HepG2 (cell line): ENCODE measurements at regions not wholly inside any gene's neighbourhood (a gene's known extent, or its start where the extent isn't known, plus 50 kb on each side); places are given as distances from the start of the nearest gene placed in this dataset.

Source experiments
- ATAC-seq: fragments of 200-7000 bp; cut with Tn5 transposase; 3 replicates; pipeline ENCODE4 v1.9.1; 2020; ENCODE audit warnings: mild to moderate bottlenecking, moderate library complexity
- BruUV-seq: library from RNA; stranded (reverse); fragments of 400-500 nt; replicated peaks from 2 replicates; lab custom pipeline; 2021; lab: Mats Ljungman, UMichigan
- CTCF ChIA-PET: fragments of 300-600 bp; formaldehyde crosslinking; extraction: SDS; loops from one replicate; lab custom pipeline; 2021; ENCODE audit warnings: low total read pairs, inconsistent platforms, low intra/inter-chr PET ratio; lab: Yijun Ruan, JAX
- POLR2A ChIA-PET: fragments of 350-600 bp; sonication (Branson Sonifier 250); formaldehyde crosslinking; loops from one replicate; lab custom pipeline; 2020; ENCODE audit warnings: antibody characterized with exemption, inconsistent platforms; lab: Yijun Ruan, JAX
- DNase-seq: peaks from one replicate; pipeline ENCODE4 v3.0.0-alpha.2; 2015; ENCODE audit warnings: low spot score
- FAIRE-seq: peaks from 3 replicates; lab custom pipeline; 2011; peaks lifted over from hg19 to GRCh38; lab: Jason Lieb, UNC
- H2AFZ ChIP-seq: one replicate; pipeline ENCODE4 v1.6.1; 2011; ENCODE audit warnings: low read length, inconsistent platforms
- H3K27ac ChIP-seq: fragments of 300-600 bp; 3 replicates; pipeline ENCODE4 v1.8.0; 2011; ENCODE audit warnings: mixed run types, mild to moderate bottlenecking, mixed read lengths, low read length, inconsistent platforms; ENCODE audit not compliant: insufficient read depth; ENCODE audit errors: extremely low read length
- H3K27me3 ChIP-seq, 2 experiments: fragments of 200-600 bp in 1 of 2; 2 replicates in 1 of 2; 3 replicates in 1 of 2; pipeline versions ENCODE4 v1.6.0 to v1.8.0; 2011; ENCODE audit warnings: low read length in 2 of 2, mild to moderate bottlenecking in 2 of 2, moderate library complexity in 2 of 2, inconsistent platforms in 1 of 2; ENCODE audit not compliant: insufficient read depth in 2 of 2, control insufficient read depth in 1 of 2
- H3K36me3 ChIP-seq, 2 experiments: fragments of 200-600 bp in 1 of 2; replicated peaks in 1 of 2; 2 replicates in 1 of 2; 3 replicates in 1 of 2; pipeline versions ENCODE4 v1.5.1 to v1.8.0; 2011; ENCODE audit warnings: low read length in 2 of 2, inconsistent platforms in 1 of 2; ENCODE audit not compliant: insufficient read depth in 2 of 2, control insufficient read depth in 1 of 2
- H3K4me1 ChIP-seq: 2 replicates; pipeline ENCODE4 v1.5.1; 2012; ENCODE audit warnings: low read length, inconsistent platforms; ENCODE audit not compliant: insufficient read depth
- H3K4me2 ChIP-seq: 2 replicates; pipeline ENCODE4 v1.6.0; 2011; ENCODE audit warnings: low read depth, low read length, inconsistent platforms
- H3K4me3 ChIP-seq, 3 experiments: fragments of 200-600 bp in 1 of 3; sonication (generic), shearing (Covaris generic) in 1 of 3; replicated peaks in 1 of 3; 2 replicates each; pipeline ENCODE4 v1.5.1; 2011 to 2016; ENCODE audit warnings: low read length in 3 of 3, inconsistent platforms in 2 of 3, low read depth in 2 of 3, mild to moderate bottlenecking in 2 of 3, control low read depth in 1 of 3, mixed read lengths in 1 of 3; ENCODE audit not compliant: insufficient read depth in 1 of 3
- H3K79me2 ChIP-seq: one replicate; pipeline ENCODE4 v1.6.1; 2011; ENCODE audit warnings: low read length, inconsistent platforms; ENCODE audit not compliant: insufficient read depth
- H3K9ac ChIP-seq: 2 replicates; pipeline ENCODE4 v1.6.0; 2011; ENCODE audit warnings: mild to moderate bottlenecking, low read depth, low read length, inconsistent platforms; ENCODE audit not compliant: insufficient read depth
- H3K9me3 ChIP-seq: 2 replicates; pipeline ENCODE4 v1.5.1; 2012; ENCODE audit warnings: mild to moderate bottlenecking, low read length
- H4K20me1 ChIP-seq: 2 replicates; pipeline ENCODE4 v1.6.0; 2011; ENCODE audit warnings: inconsistent platforms, mild to moderate bottlenecking, low read length, moderate library complexity; ENCODE audit not compliant: insufficient read depth
- CAMTA2 ChIP-seq: sonication (generic); formaldehyde crosslinking; IDR thresholded peaks from 2 replicates; pipeline ENCODE4 v1.4.0; 2020; ENCODE audit warnings: mild to moderate bottlenecking, missing genetic modification reagents, borderline replicate concordance
- JARID2 ChIP-seq: sonication (generic); formaldehyde crosslinking; IDR thresholded peaks from 2 replicates; pipeline ENCODE4 v1.8.1; 2023; ENCODE audit warnings: missing genetic modification reagents, inconsistent platforms; ENCODE audit not compliant: insufficient replicate concordance
- NCOR1 ChIP-seq: fragments of 200-600 bp; sonication (generic); IDR thresholded peaks from 2 replicates; pipeline ENCODE4 v1.7.0; 2017; ENCODE audit warnings: antibody characterized with exemption, low read length, borderline replicate concordance
- RCOR2 ChIP-seq: IDR thresholded peaks from 2 replicates; pipeline ENCODE4 v1.6.1; 2016; ENCODE audit warnings: missing biosample characterization, missing genetic modification reagents
- SMAD9 ChIP-seq: sonication (generic); formaldehyde crosslinking; IDR thresholded peaks from 2 replicates; pipeline ENCODE4 v1.5.1; 2020; ENCODE audit warnings: mild to moderate bottlenecking, missing genetic modification reagents
- SNRNP70 ChIP-seq: fragments of 200-400 bp; formaldehyde crosslinking; IDR thresholded peaks from 2 replicates; pipeline ENCODE4 v1.6.1; 2017; ENCODE audit warnings: mild to moderate bottlenecking, low read depth, low read length, moderate library complexity
- ZNF550 ChIP-seq: sonication (generic); formaldehyde crosslinking; IDR thresholded peaks from 2 replicates; pipeline ENCODE4 v1.4.0; 2020; ENCODE audit warnings: mild to moderate bottlenecking, missing genetic modification reagents, borderline replicate concordance
- WGBS: methylation state at CpG from one replicate; pipeline ENCODE4 v1.1.6; 2017; ENCODE audit warnings: low lambda C conversion rate; 5-methylcytosine and 5-hydroxymethylcytosine counted together
- in situ Hi-C: cut with HindIII; loops from 2 replicates; pipeline ENCODE4 v1.10.0; 2017; ENCODE audit warnings: low pct_unique_long_range_greater_than_20kb; ENCODE audit not compliant: extremely low pct_ligation_motif_present
- intact Hi-C: fragments of 100-400 bp; cut with micrococcal nuclease; formaldehyde crosslinking; loops from one replicate; pipeline ENCODE4 v1.10.0; 2022; ENCODE audit not compliant: unreplicated experiment
- TF ChIP-seq, protein P1 (sequence below): sonication (generic); formaldehyde crosslinking; IDR thresholded peaks from 2 replicates; pipeline ENCODE4 v1.4.0; 2020; ENCODE audit warnings: mild to moderate bottlenecking, missing genetic modification reagents

DNA sequence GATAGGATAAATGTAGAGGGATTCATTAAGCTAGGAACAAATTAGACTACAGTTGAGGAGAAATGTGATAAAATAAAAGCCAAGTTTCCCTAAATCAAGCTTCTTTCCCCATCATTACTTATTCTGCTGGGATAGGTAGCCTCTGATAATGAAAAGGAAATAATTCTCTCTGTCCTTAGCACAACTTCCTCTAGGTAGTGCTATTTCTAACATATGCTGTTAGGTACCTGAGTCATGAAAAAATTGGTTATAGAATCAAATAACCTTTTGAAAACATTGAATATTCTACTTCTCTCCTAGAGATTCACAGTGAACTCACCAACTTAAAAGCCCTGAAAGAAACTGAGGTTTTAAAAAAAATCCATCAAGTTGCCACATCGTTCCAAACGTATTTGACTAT, 1793.1 kb downstream of the EFNA5 start:
- Histone ChIP-seq H2AFZ (no peak overlapping the region), H3K4me1 (no peaks in the 10 kb centered on the region), H3K79me2 (no peaks in the 10 kb centered on the region), H3K9ac (no peak overlapping the region), H3K4me2 (no peak overlapping the region), H3K27me3 (no peaks in the 10 kb centered on the region), H4K20me1 (no peaks in the 10 kb centered on the region), H3K36me3 (no peaks in the 10 kb centered on the region), H3K9me3 (no peaks in the 10 kb centered on the region), H3K27ac (no peak overlapping the region), H3K4me3 (no peak overlapping the region)
- in situ Hi-C loops (no loop called here), intact Hi-C loops (no loop called here)
- POLR2A ChIA-PET, result no interaction called here
- 84% methylated on average over 2 of the region's 2 CpGs for WGBS
- FAIRE-seq (no peak), DNase-seq (no peak), ATAC-seq (no peak)
- TF ChIP-seq ZNF550 (CRISPR knock-in tag), result no peak
- no peak for TF ChIP-seq NCOR1
- TF ChIP-seq CAMTA2, result no peak
- no peak for TF ChIP-seq SNRNP70
- no peak for TF ChIP-seq RCOR2
- TF ChIP-seq, protein P1, sequence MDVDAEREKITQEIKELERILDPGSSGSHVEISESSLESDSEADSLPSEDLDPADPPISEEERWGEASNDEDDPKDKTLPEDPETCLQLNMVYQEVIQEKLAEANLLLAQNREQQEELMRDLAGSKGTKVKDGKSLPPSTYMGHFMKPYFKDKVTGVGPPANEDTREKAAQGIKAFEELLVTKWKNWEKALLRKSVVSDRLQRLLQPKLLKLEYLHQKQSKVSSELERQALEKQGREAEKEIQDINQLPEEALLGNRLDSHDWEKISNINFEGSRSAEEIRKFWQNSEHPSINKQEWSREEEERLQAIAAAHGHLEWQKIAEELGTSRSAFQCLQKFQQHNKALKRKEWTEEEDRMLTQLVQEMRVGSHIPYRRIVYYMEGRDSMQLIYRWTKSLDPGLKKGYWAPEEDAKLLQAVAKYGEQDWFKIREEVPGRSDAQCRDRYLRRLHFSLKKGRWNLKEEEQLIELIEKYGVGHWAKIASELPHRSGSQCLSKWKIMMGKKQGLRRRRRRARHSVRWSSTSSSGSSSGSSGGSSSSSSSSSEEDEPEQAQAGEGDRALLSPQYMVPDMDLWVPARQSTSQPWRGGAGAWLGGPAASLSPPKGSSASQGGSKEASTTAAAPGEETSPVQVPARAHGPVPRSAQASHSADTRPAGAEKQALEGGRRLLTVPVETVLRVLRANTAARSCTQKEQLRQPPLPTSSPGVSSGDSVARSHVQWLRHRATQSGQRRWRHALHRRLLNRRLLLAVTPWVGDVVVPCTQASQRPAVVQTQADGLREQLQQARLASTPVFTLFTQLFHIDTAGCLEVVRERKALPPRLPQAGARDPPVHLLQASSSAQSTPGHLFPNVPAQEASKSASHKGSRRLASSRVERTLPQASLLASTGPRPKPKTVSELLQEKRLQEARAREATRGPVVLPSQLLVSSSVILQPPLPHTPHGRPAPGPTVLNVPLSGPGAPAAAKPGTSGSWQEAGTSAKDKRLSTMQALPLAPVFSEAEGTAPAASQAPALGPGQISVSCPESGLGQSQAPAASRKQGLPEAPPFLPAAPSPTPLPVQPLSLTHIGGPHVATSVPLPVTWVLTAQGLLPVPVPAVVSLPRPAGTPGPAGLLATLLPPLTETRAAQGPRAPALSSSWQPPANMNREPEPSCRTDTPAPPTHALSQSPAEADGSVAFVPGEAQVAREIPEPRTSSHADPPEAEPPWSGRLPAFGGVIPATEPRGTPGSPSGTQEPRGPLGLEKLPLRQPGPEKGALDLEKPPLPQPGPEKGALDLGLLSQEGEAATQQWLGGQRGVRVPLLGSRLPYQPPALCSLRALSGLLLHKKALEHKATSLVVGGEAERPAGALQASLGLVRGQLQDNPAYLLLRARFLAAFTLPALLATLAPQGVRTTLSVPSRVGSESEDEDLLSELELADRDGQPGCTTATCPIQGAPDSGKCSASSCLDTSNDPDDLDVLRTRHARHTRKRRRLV, result no peak
- TF ChIP-seq SMAD9 (CRISPR knock-in tag), result no peak
- no peak for TF ChIP-seq JARID2
- CTCF ChIA-PET, result no interaction called here
- no TSS peak for BruUV-seq
